ENCODE measurements at regions not wholly inside any gene's neighbourhood (a gene's known extent, or its start where the extent isn't known, plus 50 kb on each side); places are given as distances from the start of the nearest gene placed in this dataset.

DNA sequence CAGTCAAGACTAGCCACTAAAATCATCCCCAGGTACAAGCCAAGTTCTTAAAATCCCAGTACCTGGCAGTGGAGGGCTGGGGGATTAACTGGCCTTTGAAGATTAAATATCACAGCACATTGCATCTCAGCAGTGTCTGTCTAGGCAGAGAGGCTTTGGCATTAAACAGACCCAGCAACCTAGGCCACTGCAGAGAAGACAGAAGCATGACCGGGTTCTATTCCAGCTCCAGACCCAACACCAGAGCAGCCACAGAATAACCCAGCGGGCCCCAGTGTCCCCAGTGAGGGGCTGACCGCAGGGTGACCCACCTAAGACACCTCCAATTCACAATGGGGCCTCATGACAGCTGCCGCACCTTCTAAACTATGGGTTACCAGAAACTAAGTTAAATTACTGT lies 88.2 kb downstream of the SHANK2 start:
- TF ChIP-seq POLR2A (IDR thresholded peaks at IDR 0.05) (no peak), EP300 (IDR thresholded peaks at IDR 0.05) (no peak), POLR2AphosphoS5 (IDR thresholded peaks at IDR 0.05) (no peak)
- TF ChIP-seq, protein P1, sequence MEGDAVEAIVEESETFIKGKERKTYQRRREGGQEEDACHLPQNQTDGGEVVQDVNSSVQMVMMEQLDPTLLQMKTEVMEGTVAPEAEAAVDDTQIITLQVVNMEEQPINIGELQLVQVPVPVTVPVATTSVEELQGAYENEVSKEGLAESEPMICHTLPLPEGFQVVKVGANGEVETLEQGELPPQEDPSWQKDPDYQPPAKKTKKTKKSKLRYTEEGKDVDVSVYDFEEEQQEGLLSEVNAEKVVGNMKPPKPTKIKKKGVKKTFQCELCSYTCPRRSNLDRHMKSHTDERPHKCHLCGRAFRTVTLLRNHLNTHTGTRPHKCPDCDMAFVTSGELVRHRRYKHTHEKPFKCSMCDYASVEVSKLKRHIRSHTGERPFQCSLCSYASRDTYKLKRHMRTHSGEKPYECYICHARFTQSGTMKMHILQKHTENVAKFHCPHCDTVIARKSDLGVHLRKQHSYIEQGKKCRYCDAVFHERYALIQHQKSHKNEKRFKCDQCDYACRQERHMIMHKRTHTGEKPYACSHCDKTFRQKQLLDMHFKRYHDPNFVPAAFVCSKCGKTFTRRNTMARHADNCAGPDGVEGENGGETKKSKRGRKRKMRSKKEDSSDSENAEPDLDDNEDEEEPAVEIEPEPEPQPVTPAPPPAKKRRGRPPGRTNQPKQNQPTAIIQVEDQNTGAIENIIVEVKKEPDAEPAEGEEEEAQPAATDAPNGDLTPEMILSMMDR (IDR thresholded peaks at IDR 0.05) = no peak
